MM.1S (cell line): ENCODE measurements at regions not wholly inside any gene's neighbourhood (a gene's known extent, or its start where the extent isn't known, plus 50 kb on each side); places are given as distances from the start of the nearest gene placed in this dataset.

Experiments used
- EZH2phosphoT487 ChIP-seq: fragments of 300-600 bp; sonication (generic); IDR thresholded peaks from 2 replicates; pipeline ENCODE4 v1.6.1; 2018; ENCODE audit warnings: antibody characterized with exemption, low read length
- TF ChIP-seq, protein P1 (sequence below): fragments of 300-600 bp; sonication (generic); IDR thresholded peaks from 2 replicates; pipeline ENCODE4 v1.5.1; 2016; ENCODE audit warnings: antibody characterized with exemption, low read length, mixed read lengths

DNA sequence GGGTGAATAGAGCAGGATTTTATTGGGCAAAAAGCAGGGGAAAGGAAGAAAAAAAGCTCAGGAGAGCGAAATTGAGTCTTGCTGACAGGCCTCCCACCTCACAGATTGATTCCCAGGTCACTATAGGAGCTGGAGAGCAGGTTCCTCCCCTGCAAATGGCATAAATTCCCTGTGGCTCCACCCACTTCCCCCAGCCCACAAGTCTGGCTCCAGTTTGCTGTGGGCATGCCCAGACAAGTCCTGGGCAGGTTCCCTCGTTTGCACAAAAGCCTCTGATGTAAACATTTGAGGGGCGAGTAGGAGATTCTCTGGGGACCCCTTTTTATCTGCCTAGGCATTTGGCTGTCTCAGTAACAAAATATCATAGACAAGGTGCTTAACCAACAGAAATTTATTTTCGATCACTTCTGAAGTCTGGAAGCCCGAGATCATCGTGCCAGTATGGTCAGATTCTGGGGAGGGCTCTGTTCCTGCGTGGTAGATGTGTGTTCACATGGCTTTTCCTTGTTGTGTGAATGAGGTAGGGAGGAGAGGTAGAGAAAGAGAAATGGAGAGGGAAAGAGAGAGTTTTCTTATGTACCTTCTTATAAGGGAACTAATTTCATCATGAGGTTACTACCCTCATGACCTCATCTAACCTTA lies 614.5 kb downstream of the MAT2B start:
- TF ChIP-seq, protein P1, sequence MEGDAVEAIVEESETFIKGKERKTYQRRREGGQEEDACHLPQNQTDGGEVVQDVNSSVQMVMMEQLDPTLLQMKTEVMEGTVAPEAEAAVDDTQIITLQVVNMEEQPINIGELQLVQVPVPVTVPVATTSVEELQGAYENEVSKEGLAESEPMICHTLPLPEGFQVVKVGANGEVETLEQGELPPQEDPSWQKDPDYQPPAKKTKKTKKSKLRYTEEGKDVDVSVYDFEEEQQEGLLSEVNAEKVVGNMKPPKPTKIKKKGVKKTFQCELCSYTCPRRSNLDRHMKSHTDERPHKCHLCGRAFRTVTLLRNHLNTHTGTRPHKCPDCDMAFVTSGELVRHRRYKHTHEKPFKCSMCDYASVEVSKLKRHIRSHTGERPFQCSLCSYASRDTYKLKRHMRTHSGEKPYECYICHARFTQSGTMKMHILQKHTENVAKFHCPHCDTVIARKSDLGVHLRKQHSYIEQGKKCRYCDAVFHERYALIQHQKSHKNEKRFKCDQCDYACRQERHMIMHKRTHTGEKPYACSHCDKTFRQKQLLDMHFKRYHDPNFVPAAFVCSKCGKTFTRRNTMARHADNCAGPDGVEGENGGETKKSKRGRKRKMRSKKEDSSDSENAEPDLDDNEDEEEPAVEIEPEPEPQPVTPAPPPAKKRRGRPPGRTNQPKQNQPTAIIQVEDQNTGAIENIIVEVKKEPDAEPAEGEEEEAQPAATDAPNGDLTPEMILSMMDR: no peak
- TF ChIP-seq EZH2phosphoT487: no peak
